K562 (cell line): ENCODE measurements at regions not wholly inside any gene's neighbourhood (a gene's known extent, or its start where the extent isn't known, plus 50 kb on each side); places are given as distances from the start of the nearest gene placed in this dataset.

Experiments used
- ATAC-seq: fragments of 200-7000 bp; cut with Tn5 transposase; 3 replicates; pipeline ENCODE4 v1.9.1; 2020; ENCODE audit warnings: moderate library complexity
- BruUV-seq: library from RNA; stranded (reverse); fragments of 400-500 nt; replicated peaks from 2 replicates; lab custom pipeline; 2021; lab: Mats Ljungman, UMichigan
- CTCF ChIA-PET: fragments of 300-600 bp; formaldehyde crosslinking; extraction: SDS; loops from one replicate; lab custom pipeline; 2021; ENCODE audit warnings: low intra/inter-chr PET ratio; lab: Yijun Ruan, JAX
- POLR2A ChIA-PET: fragments of 300-600, 350-650 bp; sonication (Branson Sonifier 250); formaldehyde crosslinking; extraction: SDS; loops from one replicate; lab custom pipeline; 2021; ENCODE audit warnings: antibody characterized with exemption, inconsistent platforms; lab: Yijun Ruan, JAX
- DNase-seq, 4 experiments: peaks; one replicate each; pipeline versions ENCODE4 v3.0.0 to v3.0.0-alpha.2; 2011 to 2018; ENCODE audit warnings: low spot score in 3 of 4, mixed read lengths in 3 of 4; ENCODE audit errors: extremely low read depth in 1 of 4
- FAIRE-seq: peaks from 2 replicates; lab custom pipeline; 2011; peaks lifted over from hg19 to GRCh38; lab: Jason Lieb, UNC
- H2AFZ ChIP-seq: 2 replicates; pipeline ENCODE4 v1.6.0; 2011; ENCODE audit warnings: low read depth, low read length, control low read depth, inconsistent platforms
- H3K27ac ChIP-seq: fragments of 200-600 bp; 3 replicates; pipeline ENCODE4 v1.8.0; 2011; ENCODE audit warnings: low read depth, mild to moderate bottlenecking, control low read depth, inconsistent platforms, low read length, moderate library complexity, mixed read lengths; ENCODE audit errors: extremely low read depth
- H3K27me3 ChIP-seq, 2 experiments: fragments of 300-600 bp in 1 of 2; 2 replicates in 1 of 2; 3 replicates in 1 of 2; pipeline versions ENCODE4 v1.6.0 to v1.8.0; 2011; ENCODE audit warnings: inconsistent platforms in 2 of 2, low read length in 2 of 2, mild to moderate bottlenecking in 1 of 2, mixed read lengths in 1 of 2, moderate library complexity in 1 of 2; ENCODE audit not compliant: control insufficient read depth in 2 of 2, insufficient read depth in 2 of 2
- H3K36me3 ChIP-seq: fragments of 300-600 bp; 3 replicates; pipeline ENCODE4 v1.8.0; 2011; ENCODE audit warnings: mild to moderate bottlenecking, low read length, inconsistent platforms; ENCODE audit not compliant: control insufficient read depth, insufficient read depth
- H3K4me1 ChIP-seq, 2 experiments: fragments of 200-600 bp in 1 of 2; replicated peaks in 1 of 2; 2 replicates in 1 of 2; 3 replicates in 1 of 2; pipeline versions ENCODE4 v1.5.1 to v1.8.0; 2011; ENCODE audit warnings: inconsistent platforms in 2 of 2, low read length in 2 of 2, mild to moderate bottlenecking in 1 of 2, mixed read lengths in 1 of 2, moderate library complexity in 1 of 2; ENCODE audit not compliant: control insufficient read depth in 2 of 2, insufficient read depth in 2 of 2
- H3K4me2 ChIP-seq: 2 replicates; pipeline ENCODE4 v1.6.1; 2011; ENCODE audit warnings: low read length, control low read depth, inconsistent platforms, mixed read lengths; ENCODE audit not compliant: insufficient read depth
- H3K4me3 ChIP-seq: fragments of 200-600 bp; sonication (generic), shearing (Covaris generic); 2 replicates; pipeline ENCODE4 v1.5.1; 2016; ENCODE audit warnings: control low read depth, inconsistent platforms
- H3K79me2 ChIP-seq: fragments of 200-600 bp; 3 replicates; pipeline ENCODE4 v1.8.0; 2011; ENCODE audit warnings: low read length, inconsistent platforms; ENCODE audit not compliant: control insufficient read depth, insufficient read depth
- H3K9ac ChIP-seq, 2 experiments: 2 replicates each; pipeline versions ENCODE4 v1.6.0 to v1.6.1; 2011; ENCODE audit warnings: low read depth in 2 of 2, low read length in 2 of 2, control low read depth in 1 of 2, inconsistent platforms in 1 of 2, mild to moderate bottlenecking in 1 of 2, mixed read lengths in 1 of 2; ENCODE audit not compliant: insufficient read depth in 1 of 2
- H3K9me1 ChIP-seq: one replicate; pipeline ENCODE4 v1.6.0; 2011; ENCODE audit warnings: inconsistent platforms, mild to moderate bottlenecking, low read length, moderate library complexity; ENCODE audit not compliant: control insufficient read depth, insufficient read depth
- H3K9me3 ChIP-seq: replicated peaks from 2 replicates; pipeline ENCODE4 v1.5.1; 2011; ENCODE audit warnings: low read depth, low read length, inconsistent platforms; ENCODE audit not compliant: control insufficient read depth, insufficient read depth
- H4K20me1 ChIP-seq: replicated peaks from 2 replicates; pipeline ENCODE4 v1.6.1; 2011; ENCODE audit warnings: low read length, inconsistent platforms, mixed read lengths; ENCODE audit not compliant: control insufficient read depth, insufficient read depth
- CHCHD3 ChIP-seq: fragments of 250-450 bp; sonication (Bioruptor Pico); IDR thresholded peaks from 2 replicates; pipeline ENCODE4 v2.1.2; 2022; ENCODE audit warnings: mild to moderate bottlenecking
- HEY1 ChIP-seq: fragments of 250-450 bp; sonication (Bioruptor Pico); IDR thresholded peaks from 2 replicates; pipeline ENCODE4 v1.5.0; 2020; ENCODE audit warnings: mild to moderate bottlenecking, moderate library complexity, borderline replicate concordance
- NBN ChIP-seq: fragments of 450-650 bp; IDR thresholded peaks from 2 replicates; pipeline ENCODE4 v1.6.1; 2016; ENCODE audit warnings: low read depth, mild to moderate bottlenecking
- NFE2L1 ChIP-seq: fragments of 450-650 bp; IDR thresholded peaks from 2 replicates; pipeline ENCODE4 v1.6.1; 2016; ENCODE audit warnings: missing genetic modification characterization, low read depth, mild to moderate bottlenecking, missing compliant biosample characterization, moderate library complexity, borderline replicate concordance
- PHB2 ChIP-seq: fragments of 450-650 bp; IDR thresholded peaks from 2 replicates; pipeline ENCODE4 v1.6.1; 2017; ENCODE audit warnings: low read depth
- SIN3A ChIP-seq, 2 experiments: fragments of 150-350 bp in 1 of 2; IDR thresholded peaks; 2 replicates each; pipeline ENCODE4 v1.6.1; 2011 to 2016; ENCODE audit warnings: borderline replicate concordance in 2 of 2, low read depth in 2 of 2, low read length in 2 of 2, mild to moderate bottlenecking in 2 of 2, moderate library complexity in 2 of 2; ENCODE audit not compliant: control insufficient read depth in 1 of 2
- USF1 ChIP-seq: sonication (generic); formaldehyde crosslinking; IDR thresholded peaks from 2 replicates; pipeline ENCODE4 v1.9.0; 2022; ENCODE audit warnings: mild to moderate bottlenecking, missing genetic modification reagents
- XRCC4 ChIP-seq: IDR thresholded peaks from one replicate; pipeline ENCODE4 v1.6.1; 2011; ENCODE audit not compliant: insufficient read depth, insufficient read length; ENCODE audit errors: extremely low read depth
- ZNF253 ChIP-seq: fragments of 250-450 bp; sonication (Bioruptor Pico); conservative IDR thresholded peaks from 2 replicates; pipeline ENCODE4 v1.6.1; 2021; ENCODE audit warnings: mild to moderate bottlenecking
- ZNF277 ChIP-seq: fragments of 250-450 bp; sonication (Bioruptor Pico); IDR thresholded peaks from 2 replicates; pipeline ENCODE4 v1.8.0; 2022; ENCODE audit warnings: inconsistent platforms, mild to moderate bottlenecking, moderate library complexity, borderline replicate concordance
- ZNF436 ChIP-seq: fragments of 250-450, 450-650 bp; sonication (Bioruptor Pico); formaldehyde crosslinking; IDR thresholded peaks from 2 replicates; pipeline ENCODE4 v1.7.0; 2020; ENCODE audit warnings: mild to moderate bottlenecking
- ZNF449 ChIP-seq: fragments of 250-450 bp; sonication (Bioruptor Pico); IDR thresholded peaks from 2 replicates; pipeline ENCODE4 v1.8.0; 2022; ENCODE audit warnings: moderate library complexity, mild to moderate bottlenecking, inconsistent platforms
- ZNF57 ChIP-seq: fragments of 450-650 bp; formaldehyde crosslinking; IDR thresholded peaks from 2 replicates; pipeline ENCODE4 v1.4.0; 2020; ENCODE audit warnings: mild to moderate bottlenecking, moderate library complexity
- WGBS: fragments of 100-300 bp; shearing (Covaris generic); methylation state at CpG from one replicate; pipeline ENCODE4 v1.1.6; 2016; ENCODE audit warnings: low coverage, mixed read lengths; ENCODE audit not compliant: insufficient coverage; ENCODE audit errors: missing lambda C conversion rate; 5-methylcytosine and 5-hydroxymethylcytosine counted together
- in situ Hi-C: fragments of 300-500 bp; cut with MboI; formaldehyde crosslinking; loops from 4 replicates; pipeline ENCODE4 v1.15.0; 2018; ENCODE audit warnings: inconsistent platforms, mixed read lengths
- intact Hi-C: fragments of 100-400 bp; cut with micrococcal nuclease; formaldehyde crosslinking; loops from 2 replicates; pipeline ENCODE4 v1.14.2; 2022

DNA sequence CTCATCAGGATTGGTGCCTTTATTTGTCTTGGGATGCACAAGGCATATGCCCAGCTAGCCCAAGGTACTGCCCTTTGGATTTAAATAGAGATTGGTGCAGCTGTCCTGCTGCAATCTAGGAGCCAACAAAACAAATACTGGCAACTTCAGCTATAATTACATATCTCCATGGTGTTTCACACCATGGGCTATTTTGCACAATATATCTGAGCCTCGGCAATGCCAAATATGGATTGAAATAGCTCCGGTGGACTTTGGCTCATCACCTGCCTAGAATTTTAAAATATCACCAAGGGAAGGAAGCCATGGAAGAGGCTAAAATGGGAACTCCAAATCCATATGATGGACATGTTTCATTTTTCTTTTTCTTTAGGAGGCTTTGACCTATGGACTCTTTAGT lies 367.8 kb upstream of the UMPS start:
- Histone ChIP-seq H3K79me2 (no peaks in the 10 kb centered on the region), H2AFZ (no peak overlapping the region), H3K27me3 (no peaks in the 10 kb centered on the region), H4K20me1 (no peaks in the 10 kb centered on the region), H3K9ac (no peak overlapping the region), H3K9me3 (no peaks in the 10 kb centered on the region), H3K4me3 (no peak overlapping the region), H3K9me1 (no peaks in the 10 kb centered on the region), H3K4me1 (no peaks in the 10 kb centered on the region), H3K36me3 (no peaks in the 10 kb centered on the region), H3K4me2 (no peak overlapping the region), H3K27ac (no peak overlapping the region)
- no TSS peak for BruUV-seq
- DNase-seq (no peak), FAIRE-seq (no peak), ATAC-seq (no peak)
- in situ Hi-C loops (no loop called here), intact Hi-C loops (no loop called here)
- TF ChIP-seq ZNF436 (CRISPR knock-in tag): no peak
- TF ChIP-seq USF1 (CRISPR knock-in tag): no peak
- no peak for TF ChIP-seq PHB2
- TF ChIP-seq HEY1: no peak
- no peak for TF ChIP-seq NBN
- no peak for TF ChIP-seq CHCHD3 (CRISPR knock-in tag)
- no peak for TF ChIP-seq ZNF57 (CRISPR knock-in tag)
- no peak for TF ChIP-seq ZNF253 (CRISPR knock-in tag)
- TF ChIP-seq NFE2L1 (tag): no peak
- TF ChIP-seq SIN3A (IDR thresholded peaks at IDR 0.05; ENCODE audit: borderline replicate concordance in 2 of 2, control insufficient read depth in 1 of 2, low read depth in 2 of 2, low read length in 2 of 2): no peak
- no peak for TF ChIP-seq ZNF449 (CRISPR knock-in tag)
- TF ChIP-seq XRCC4: no peak
- no peak for TF ChIP-seq ZNF277 (CRISPR knock-in tag)
- WGBS: 0% methylated on average over 2 of the region's 2 CpGs
- ChIA-PET CTCF (no interaction called here), POLR2A (no interaction called here)
